ENCODE measurements at regions not wholly inside any gene's neighbourhood (a gene's known extent, or its start where the extent isn't known, plus 50 kb on each side); places are given as distances from the start of the nearest gene placed in this dataset.

- no peak for TF ChIP-seq POLR2A (IDR thresholded peaks at IDR 0.05; ENCODE audit: low read depth, low read length)
- TF ChIP-seq TAF1 (IDR thresholded peaks at IDR 0.05; ENCODE audit: borderline replicate concordance, low read depth, low read length): no peak
These were observed 1193.4 kb downstream of the SORCS3 start for GRCh38 chr10:105834261-105835059.

All from GM12892 (cell line).